ENCODE measurements at regions not wholly inside any gene's neighbourhood (a gene's known extent, or its start where the extent isn't known, plus 50 kb on each side); places are given as distances from the start of the nearest gene placed in this dataset.

DNA sequence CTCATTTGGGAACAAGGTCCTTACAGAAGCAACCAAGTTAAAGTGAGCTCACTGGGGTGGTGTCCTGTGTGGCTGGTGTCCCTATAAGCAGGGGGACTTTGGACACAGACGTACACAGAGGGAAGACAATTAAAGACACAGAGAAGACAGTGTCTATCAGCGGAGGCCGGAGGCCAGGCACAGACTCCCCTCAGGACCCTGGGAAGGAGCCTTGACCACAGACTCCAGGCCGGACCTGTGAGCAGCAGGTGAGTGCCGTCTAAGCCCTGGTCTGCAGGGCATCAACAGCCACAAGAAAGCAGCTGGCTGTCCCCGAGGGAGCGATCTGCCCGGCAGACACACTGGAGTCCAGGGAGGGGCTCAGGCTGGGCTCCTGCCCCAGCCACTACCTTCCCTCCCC is 219.1 kb upstream of the C14orf180 start:
- H3K4me3 Mint-ChIP-seq = no peak overlapping the region

More for the DNA sequence above, 219.1 kb upstream of the C14orf180 start:
- Histone ChIP-seq H3K79me2 (replicated peaks; ENCODE audit: insufficient read depth) (no peaks in the 10 kb centered on the region), H4K20me1 (replicated peaks; ENCODE audit: insufficient read depth) (no peaks in the 10 kb centered on the region), H3K4me3 (no peak overlapping the region), H3K9me2 (ENCODE audit: insufficient read depth) (no peaks in the 10 kb centered on the region), H2AFZ (no peak overlapping the region), H3K36me3 (ENCODE audit: insufficient read depth) (no peaks in the 10 kb centered on the region), H3K27me3 (ENCODE audit: insufficient read depth) (no peaks in the 10 kb centered on the region), H3F3A (replicated peaks; ENCODE audit: low read depth) (no peaks in the 10 kb centered on the region), H3K27ac (ENCODE audit: low read depth) (no peak overlapping the region), H3K4me1 (ENCODE audit: insufficient read depth) (no peaks in the 10 kb centered on the region), H3K4me2 (no peak overlapping the region)
- no peaks in the 10 kb centered on the region for H3K4me1 Mint-ChIP-seq
- TF ChIP-seq EZH2 (IDR thresholded peaks at IDR 0.05; ENCODE audit: low read depth, unreplicated experiment) (no peak), STAT1 (IDR thresholded peaks at IDR 0.05; ENCODE audit: unreplicated experiment) (no peak), CREB1 (CRISPR knock-in tag; IDR thresholded peaks at IDR 0.05; ENCODE audit: low read depth) (no peak), EZH2phosphoT487 (IDR thresholded peaks at IDR 0.05; ENCODE audit: unreplicated experiment) (no peak), JUNB (IDR thresholded peaks at IDR 0.05; ENCODE audit: unreplicated experiment) (no peak), ZNF114 (CRISPR knock-in tag; IDR thresholded peaks at IDR 0.05) (no peak), ZNF331 (CRISPR knock-in tag; IDR thresholded peaks at IDR 0.05; ENCODE audit: low read depth) (no peak), NANOG (IDR thresholded peaks at IDR 0.05; ENCODE audit: borderline replicate concordance) (no peak), POLR2AphosphoS5 (IDR thresholded peaks at IDR 0.05; ENCODE audit: low read depth) (no peak)
- TF ChIP-seq, protein P1, sequence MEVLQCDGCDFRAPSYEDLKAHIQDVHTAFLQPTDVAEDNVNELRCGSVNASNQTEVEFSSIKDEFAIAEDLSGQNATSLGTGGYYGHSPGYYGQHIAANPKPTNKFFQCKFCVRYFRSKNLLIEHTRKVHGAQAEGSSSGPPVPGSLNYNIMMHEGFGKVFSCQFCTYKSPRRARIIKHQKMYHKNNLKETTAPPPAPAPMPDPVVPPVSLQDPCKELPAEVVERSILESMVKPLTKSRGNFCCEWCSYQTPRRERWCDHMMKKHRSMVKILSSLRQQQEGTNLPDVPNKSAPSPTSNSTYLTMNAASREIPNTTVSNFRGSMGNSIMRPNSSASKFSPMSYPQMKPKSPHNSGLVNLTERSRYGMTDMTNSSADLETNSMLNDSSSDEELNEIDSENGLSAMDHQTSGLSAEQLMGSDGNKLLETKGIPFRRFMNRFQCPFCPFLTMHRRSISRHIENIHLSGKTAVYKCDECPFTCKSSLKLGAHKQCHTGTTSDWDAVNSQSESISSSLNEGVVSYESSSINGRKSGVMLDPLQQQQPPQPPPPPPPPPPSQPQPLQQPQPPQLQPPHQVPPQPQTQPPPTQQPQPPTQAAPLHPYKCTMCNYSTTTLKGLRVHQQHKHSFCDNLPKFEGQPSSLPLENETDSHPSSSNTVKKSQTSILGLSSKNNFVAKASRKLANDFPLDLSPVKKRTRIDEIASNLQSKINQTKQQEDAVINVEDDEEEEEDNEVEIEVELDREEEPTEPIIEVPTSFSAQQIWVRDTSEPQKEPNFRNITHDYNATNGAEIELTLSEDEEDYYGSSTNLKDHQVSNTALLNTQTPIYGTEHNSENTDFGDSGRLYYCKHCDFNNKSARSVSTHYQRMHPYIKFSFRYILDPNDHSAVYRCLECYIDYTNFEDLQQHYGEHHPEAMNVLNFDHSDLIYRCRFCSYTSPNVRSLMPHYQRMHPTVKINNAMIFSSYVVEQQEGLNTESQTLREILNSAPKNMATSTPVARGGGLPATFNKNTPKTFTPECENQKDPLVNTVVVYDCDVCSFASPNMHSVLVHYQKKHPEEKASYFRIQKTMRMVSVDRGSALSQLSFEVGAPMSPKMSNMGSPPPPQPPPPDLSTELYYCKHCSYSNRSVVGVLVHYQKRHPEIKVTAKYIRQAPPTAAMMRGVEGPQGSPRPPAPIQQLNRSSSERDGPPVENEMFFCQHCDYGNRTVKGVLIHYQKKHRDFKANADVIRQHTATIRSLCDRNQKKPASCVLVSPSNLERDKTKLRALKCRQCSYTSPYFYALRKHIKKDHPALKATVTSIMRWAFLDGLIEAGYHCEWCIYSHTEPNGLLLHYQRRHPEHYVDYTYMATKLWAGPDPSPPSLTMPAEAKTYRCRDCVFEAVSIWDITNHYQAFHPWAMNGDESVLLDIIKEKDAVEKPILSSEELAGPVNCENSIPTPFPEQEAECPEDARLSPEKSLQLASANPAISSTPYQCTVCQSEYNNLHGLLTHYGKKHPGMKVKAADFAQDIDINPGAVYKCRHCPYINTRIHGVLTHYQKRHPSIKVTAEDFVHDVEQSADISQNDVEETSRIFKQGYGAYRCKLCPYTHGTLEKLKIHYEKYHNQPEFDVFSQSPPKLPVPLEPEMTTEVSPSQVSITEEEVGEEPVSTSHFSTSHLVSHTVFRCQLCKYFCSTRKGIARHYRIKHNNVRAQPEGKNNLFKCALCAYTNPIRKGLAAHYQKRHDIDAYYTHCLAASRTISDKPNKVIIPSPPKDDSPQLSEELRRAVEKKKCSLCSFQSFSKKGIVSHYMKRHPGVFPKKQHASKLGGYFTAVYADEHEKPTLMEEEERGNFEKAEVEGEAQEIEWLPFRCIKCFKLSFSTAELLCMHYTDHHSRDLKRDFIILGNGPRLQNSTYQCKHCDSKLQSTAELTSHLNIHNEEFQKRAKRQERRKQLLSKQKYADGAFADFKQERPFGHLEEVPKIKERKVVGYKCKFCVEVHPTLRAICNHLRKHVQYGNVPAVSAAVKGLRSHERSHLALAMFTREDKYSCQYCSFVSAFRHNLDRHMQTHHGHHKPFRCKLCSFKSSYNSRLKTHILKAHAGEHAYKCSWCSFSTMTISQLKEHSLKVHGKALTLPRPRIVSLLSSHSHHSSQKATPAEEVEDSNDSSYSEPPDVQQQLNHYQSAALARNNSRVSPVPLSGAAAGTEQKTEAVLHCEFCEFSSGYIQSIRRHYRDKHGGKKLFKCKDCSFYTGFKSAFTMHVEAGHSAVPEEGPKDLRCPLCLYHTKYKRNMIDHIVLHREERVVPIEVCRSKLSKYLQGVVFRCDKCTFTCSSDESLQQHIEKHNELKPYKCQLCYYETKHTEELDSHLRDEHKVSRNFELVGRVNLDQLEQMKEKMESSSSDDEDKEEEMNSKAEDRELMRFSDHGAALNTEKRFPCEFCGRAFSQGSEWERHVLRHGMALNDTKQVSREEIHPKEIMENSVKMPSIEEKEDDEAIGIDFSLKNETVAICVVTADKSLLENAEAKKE (CRISPR knock-in tag; IDR thresholded peaks at IDR 0.05) = no peak
- TF ChIP-seq, protein P2, sequence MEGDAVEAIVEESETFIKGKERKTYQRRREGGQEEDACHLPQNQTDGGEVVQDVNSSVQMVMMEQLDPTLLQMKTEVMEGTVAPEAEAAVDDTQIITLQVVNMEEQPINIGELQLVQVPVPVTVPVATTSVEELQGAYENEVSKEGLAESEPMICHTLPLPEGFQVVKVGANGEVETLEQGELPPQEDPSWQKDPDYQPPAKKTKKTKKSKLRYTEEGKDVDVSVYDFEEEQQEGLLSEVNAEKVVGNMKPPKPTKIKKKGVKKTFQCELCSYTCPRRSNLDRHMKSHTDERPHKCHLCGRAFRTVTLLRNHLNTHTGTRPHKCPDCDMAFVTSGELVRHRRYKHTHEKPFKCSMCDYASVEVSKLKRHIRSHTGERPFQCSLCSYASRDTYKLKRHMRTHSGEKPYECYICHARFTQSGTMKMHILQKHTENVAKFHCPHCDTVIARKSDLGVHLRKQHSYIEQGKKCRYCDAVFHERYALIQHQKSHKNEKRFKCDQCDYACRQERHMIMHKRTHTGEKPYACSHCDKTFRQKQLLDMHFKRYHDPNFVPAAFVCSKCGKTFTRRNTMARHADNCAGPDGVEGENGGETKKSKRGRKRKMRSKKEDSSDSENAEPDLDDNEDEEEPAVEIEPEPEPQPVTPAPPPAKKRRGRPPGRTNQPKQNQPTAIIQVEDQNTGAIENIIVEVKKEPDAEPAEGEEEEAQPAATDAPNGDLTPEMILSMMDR (conservative IDR thresholded peaks at IDR 0.05; ENCODE audit: low read depth in 2 of 2) = no peak
- TF ChIP-seq, protein P3, sequence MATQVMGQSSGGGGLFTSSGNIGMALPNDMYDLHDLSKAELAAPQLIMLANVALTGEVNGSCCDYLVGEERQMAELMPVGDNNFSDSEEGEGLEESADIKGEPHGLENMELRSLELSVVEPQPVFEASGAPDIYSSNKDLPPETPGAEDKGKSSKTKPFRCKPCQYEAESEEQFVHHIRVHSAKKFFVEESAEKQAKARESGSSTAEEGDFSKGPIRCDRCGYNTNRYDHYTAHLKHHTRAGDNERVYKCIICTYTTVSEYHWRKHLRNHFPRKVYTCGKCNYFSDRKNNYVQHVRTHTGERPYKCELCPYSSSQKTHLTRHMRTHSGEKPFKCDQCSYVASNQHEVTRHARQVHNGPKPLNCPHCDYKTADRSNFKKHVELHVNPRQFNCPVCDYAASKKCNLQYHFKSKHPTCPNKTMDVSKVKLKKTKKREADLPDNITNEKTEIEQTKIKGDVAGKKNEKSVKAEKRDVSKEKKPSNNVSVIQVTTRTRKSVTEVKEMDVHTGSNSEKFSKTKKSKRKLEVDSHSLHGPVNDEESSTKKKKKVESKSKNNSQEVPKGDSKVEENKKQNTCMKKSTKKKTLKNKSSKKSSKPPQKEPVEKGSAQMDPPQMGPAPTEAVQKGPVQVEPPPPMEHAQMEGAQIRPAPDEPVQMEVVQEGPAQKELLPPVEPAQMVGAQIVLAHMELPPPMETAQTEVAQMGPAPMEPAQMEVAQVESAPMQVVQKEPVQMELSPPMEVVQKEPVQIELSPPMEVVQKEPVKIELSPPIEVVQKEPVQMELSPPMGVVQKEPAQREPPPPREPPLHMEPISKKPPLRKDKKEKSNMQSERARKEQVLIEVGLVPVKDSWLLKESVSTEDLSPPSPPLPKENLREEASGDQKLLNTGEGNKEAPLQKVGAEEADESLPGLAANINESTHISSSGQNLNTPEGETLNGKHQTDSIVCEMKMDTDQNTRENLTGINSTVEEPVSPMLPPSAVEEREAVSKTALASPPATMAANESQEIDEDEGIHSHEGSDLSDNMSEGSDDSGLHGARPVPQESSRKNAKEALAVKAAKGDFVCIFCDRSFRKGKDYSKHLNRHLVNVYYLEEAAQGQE (IDR thresholded peaks at IDR 0.05; ENCODE audit: unreplicated experiment) = no peak
- TF ChIP-seq, protein P4, sequence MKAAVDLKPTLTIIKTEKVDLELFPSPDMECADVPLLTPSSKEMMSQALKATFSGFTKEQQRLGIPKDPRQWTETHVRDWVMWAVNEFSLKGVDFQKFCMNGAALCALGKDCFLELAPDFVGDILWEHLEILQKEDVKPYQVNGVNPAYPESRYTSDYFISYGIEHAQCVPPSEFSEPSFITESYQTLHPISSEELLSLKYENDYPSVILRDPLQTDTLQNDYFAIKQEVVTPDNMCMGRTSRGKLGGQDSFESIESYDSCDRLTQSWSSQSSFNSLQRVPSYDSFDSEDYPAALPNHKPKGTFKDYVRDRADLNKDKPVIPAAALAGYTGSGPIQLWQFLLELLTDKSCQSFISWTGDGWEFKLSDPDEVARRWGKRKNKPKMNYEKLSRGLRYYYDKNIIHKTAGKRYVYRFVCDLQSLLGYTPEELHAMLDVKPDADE (IDR thresholded peaks at IDR 0.05) = no peak
- no peak overlapping the region for H3K27ac Mint-ChIP-seq
- H3K27me3 Mint-ChIP-seq (ENCODE audit: insufficient read depth, low read depth, poor library complexity) = peaks cover 15% of the 10 kb centered on the region
- no peak for DNase-seq (ENCODE audit: low spot score)
- H3K36me3 Mint-ChIP-seq (ENCODE audit: low read depth) = no peaks in the 10 kb centered on the region
- ATAC-seq = no peak
- H3K9me3 Mint-ChIP-seq = no peaks in the 10 kb centered on the region; the same call in 2 of the 3 replicates

All from GM23338 (cell line).